22Rv1 (cell line): ENCODE measurements at regions not wholly inside any gene's neighbourhood (a gene's known extent, or its start where the extent isn't known, plus 50 kb on each side); places are given as distances from the start of the nearest gene placed in this dataset.

Experiments used
- H3K27ac ChIP-seq: fragments of 450-650 bp; 2 replicates; pipeline ENCODE4 v1.5.1; 2017
- ZFX ChIP-seq: fragments of 450-650 bp; IDR thresholded peaks from 2 replicates; pipeline ENCODE4 v1.6.1; 2017; ENCODE audit warnings: antibody characterized with exemption, borderline replicate concordance
- TF ChIP-seq, protein P1 (sequence below): fragments of 450-650 bp; IDR thresholded peaks from 2 replicates; pipeline ENCODE4 v1.5.1; 2017; ENCODE audit warnings: mild to moderate bottlenecking

DNA sequence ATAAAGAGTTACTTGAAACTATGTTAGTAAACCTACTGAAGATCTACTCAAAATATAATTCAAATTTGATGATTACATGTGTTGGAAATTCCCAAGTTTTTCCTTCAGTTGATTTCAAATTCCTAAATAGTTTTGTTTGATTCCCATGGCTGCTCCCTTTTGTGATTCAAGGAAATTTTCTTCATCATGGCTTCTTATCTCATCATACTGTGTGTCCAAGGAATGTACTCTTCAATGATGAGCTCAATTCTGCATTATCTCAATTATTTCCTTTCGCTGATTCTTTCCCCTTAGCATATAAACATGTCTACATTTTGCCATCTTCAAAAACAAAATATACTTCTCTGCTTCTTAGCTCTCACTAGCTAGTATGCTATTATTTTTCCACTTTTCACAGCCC, 460.4 kb upstream of the NAALADL2 start:
- TF ChIP-seq, protein P1, sequence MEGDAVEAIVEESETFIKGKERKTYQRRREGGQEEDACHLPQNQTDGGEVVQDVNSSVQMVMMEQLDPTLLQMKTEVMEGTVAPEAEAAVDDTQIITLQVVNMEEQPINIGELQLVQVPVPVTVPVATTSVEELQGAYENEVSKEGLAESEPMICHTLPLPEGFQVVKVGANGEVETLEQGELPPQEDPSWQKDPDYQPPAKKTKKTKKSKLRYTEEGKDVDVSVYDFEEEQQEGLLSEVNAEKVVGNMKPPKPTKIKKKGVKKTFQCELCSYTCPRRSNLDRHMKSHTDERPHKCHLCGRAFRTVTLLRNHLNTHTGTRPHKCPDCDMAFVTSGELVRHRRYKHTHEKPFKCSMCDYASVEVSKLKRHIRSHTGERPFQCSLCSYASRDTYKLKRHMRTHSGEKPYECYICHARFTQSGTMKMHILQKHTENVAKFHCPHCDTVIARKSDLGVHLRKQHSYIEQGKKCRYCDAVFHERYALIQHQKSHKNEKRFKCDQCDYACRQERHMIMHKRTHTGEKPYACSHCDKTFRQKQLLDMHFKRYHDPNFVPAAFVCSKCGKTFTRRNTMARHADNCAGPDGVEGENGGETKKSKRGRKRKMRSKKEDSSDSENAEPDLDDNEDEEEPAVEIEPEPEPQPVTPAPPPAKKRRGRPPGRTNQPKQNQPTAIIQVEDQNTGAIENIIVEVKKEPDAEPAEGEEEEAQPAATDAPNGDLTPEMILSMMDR: no peak
- no peak for TF ChIP-seq ZFX
- peak overlapping the region; percentile 12; the same call in 1 of the 2 replicates for H3K27ac ChIP-seq

DNA sequence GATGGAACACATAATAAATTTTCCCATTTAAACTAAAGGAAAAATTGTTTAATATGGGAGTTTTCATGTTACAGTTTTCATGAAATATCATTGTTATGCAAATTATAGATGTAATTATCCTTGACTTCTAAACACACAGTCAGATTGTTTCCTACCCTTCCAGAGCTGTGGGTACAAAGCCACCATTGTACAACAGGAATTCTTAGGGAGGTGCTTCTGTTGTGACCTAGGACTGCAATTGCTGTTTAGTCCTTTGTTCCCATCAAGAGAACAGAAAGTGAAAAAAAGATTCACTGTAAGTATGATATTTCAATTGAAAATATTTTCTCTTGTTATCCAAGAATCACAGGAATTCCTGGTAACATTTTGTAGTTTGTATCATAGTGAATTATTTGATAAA, 455.3 kb upstream of the NAALADL2 start:
- no peak overlapping the region for H3K27ac ChIP-seq
- TF ChIP-seq, protein P1: no peak
- no peak for TF ChIP-seq ZFX

DNA sequence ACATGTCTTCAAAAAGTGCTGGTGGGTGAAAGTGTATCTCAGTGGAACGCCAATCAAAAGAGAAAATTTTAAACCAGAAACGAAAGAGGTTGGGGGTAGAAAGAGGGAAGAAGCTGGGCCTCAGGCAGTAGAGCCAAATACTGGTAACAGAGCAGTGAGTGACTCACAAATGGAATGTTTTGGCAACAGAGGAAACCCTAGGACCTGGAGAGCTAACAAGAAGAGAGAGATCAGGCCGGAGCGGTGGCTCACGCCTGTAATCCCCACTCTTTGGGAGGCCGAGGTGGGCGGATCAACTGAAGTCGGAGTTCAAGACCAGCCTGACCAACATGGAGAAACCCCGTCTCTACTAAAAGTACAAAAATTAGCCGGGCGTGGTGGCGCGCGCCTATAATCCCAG, 450.8 kb upstream of the NAALADL2 start:
- H3K27ac ChIP-seq: peak overlapping the region; percentile 90
- TF ChIP-seq ZFX: no peak
- TF ChIP-seq, protein P1: no peak

DNA sequence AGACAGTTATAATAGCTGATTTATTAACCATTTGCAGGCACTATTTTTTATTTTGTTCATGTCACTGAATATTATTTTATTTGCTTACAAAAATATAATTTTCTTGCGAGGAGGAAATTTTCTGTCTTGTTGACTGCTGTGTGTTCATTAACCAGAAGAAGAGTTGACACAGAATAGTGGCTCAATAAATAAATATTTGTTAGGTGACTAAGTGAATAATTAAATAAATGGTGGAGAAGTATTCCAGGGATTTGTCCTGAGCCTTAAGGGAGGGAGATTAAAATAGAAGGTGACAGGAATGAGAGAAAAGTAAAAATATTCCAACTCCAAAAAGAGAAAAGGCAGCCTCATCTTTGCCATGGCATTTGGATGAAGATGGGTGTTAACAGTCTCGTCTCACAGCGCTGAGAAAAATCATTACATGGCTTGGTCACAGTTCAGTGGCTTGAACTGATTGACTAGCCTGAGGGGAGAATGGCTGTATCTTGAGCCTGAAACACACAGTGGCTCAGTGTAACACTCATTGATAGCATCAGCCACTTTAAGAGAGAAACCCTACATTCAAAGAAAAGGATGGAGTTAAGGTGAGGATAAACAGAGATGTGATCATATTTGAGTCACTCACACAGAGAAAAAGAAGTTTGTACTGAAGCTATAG, 449.9 kb upstream of the NAALADL2 start:
- H3K27ac ChIP-seq: peak overlapping the region; percentile 90
- TF ChIP-seq ZFX: no peak
- TF ChIP-seq, protein P1: no peak

DNA sequence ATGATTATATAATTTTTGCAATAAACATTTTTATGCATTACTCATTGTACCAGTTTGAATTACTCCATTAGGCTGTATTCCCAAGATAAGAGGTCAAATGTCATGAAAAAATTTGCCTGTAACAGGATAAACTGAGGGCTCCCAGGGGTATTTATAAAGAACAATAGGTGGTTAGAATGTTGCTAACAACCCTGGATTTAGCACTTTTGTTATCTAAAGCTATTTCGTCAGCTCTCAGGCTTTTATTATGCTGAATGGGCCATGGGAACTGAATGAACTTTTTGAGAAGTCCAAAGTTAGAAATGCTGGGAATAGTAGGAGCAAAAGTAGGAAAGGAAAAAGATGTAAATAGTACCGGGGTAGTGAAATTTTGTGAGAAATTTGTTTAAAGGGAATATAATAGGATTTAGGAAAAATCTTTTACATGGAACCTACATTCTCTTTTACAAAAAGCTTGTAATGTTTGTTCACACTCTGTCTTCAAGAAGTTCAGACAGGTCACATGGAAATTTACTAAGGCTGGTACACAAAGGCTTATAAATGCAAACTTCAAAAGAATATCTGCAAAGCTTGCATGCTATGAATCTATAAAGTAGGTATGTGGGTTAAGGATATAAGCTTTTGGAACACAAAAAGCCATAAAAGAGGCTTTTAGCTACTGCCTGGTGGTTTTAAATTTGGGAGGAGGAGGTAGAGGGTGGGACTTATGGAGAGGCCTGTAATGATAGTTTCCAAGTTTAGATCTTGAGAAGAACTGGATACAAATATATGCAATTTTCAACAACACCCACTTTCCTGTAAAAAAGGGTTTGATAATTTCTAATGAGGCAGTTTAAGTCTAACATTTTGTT, 445.8 kb upstream of the NAALADL2 start:
- TF ChIP-seq, protein P1: no peak
- TF ChIP-seq ZFX: no peak
- no peak overlapping the region for H3K27ac ChIP-seq

DNA sequence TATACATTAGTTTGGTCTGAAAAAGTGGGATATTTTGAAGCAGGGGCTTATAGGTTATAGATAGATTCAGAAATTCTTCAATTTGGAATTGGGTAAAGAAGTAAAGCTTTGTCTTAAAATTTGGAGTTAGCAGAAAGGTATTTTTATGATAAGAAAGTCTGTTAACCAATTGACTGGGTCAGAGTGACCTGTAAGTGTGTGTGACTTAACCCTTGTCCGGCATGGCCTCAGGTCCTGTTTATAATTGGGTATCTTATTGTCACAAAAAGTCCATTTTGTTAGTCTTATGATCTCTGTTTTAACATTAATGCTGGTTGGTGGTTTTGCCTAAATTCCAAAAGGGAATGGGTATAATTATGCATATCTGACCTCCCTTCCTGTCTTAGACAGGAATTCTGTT, 444.2 kb upstream of the NAALADL2 start:
- TF ChIP-seq, protein P1: no peak
- no peak for TF ChIP-seq ZFX
- no peak overlapping the region for H3K27ac ChIP-seq

DNA sequence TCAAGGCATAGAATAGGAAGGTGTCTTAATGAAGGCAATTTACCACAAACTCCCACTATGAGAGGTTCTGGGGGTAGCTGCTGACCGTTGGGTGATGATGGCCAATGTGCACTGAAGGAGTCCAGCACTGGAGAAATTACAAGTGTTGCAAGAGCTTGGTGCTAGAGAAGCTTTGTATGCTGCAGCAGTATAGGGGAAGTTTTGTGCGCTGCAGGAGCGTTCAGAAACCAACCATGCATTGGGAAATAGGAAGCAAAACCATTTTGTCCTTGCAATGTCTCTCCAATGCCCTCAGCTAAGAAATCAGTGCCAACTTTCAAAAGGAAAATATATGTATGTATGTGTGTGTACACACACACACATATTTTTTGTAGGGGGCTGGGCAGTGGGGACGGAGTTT, 441.6 kb upstream of the NAALADL2 start:
- no peak for TF ChIP-seq ZFX
- TF ChIP-seq, protein P1: no peak
- no peak overlapping the region for H3K27ac ChIP-seq
